ENCODE measurements at regions not wholly inside any gene's neighbourhood (a gene's known extent, or its start where the extent isn't known, plus 50 kb on each side); places are given as distances from the start of the nearest gene placed in this dataset.
"Not testable (repeated sequence)": the region's sequence is repeated elsewhere in the genome, so short reads cannot be mapped to it uniquely, and the experiment has no call there.

DNA sequence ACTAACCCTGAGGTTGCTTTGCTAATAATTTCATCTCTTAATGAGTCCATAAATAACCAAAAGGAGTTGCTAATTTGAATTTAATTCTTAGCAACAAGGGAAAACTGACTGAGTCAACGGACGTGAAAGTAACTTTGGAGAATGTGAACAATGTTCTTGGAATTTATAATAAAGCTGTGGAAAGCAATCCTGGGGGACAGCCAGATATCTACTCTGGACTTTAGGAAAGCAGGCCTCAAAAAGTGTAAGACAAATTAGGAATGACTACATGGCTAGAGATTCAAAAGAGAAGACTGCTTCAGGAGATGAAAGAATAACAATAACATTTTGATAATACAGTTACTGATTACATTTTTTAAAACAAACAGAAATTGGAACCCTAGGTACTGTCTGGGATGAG is 318.4 kb upstream of the COL8A1 start:
- DNase-seq (ENCODE audit: low read depth) = peak; percentile 84

DNA sequence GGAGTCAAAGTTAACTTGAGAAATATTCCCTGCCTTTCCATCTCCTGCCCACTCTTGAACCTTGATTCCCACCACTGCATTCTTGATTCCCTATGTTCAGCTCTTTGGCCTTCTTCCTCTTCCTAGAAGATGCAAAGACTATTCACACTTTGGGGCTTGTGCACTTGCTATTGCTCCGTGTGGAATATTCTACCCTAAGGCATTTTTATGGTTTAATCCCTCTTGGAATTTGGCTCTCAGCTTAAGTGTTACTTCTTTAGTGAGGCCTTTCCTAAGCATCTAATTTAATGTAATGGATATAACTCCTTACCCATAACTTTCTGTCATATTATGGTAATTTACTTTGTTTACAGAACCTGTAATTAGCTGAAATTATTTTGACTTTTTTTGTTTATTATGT is 318.9 kb upstream of the COL8A1 start:
- H3K4me3 ChIP-seq (ENCODE audit: low read depth, low read length) = no peak overlapping the region
- TF ChIP-seq, protein P1, sequence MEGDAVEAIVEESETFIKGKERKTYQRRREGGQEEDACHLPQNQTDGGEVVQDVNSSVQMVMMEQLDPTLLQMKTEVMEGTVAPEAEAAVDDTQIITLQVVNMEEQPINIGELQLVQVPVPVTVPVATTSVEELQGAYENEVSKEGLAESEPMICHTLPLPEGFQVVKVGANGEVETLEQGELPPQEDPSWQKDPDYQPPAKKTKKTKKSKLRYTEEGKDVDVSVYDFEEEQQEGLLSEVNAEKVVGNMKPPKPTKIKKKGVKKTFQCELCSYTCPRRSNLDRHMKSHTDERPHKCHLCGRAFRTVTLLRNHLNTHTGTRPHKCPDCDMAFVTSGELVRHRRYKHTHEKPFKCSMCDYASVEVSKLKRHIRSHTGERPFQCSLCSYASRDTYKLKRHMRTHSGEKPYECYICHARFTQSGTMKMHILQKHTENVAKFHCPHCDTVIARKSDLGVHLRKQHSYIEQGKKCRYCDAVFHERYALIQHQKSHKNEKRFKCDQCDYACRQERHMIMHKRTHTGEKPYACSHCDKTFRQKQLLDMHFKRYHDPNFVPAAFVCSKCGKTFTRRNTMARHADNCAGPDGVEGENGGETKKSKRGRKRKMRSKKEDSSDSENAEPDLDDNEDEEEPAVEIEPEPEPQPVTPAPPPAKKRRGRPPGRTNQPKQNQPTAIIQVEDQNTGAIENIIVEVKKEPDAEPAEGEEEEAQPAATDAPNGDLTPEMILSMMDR (conservative IDR thresholded peaks at IDR 0.05; ENCODE audit: low read depth, low read length) = no peak
- peak; percentile 5 for DNase-seq (ENCODE audit: low read depth)

More for the DNA sequence above, 318.4 kb upstream of the COL8A1 start:
- no peak overlapping the region for H3K4me3 ChIP-seq (ENCODE audit: low read depth, low read length)
- TF ChIP-seq, protein P1 (conservative IDR thresholded peaks at IDR 0.05; ENCODE audit: low read depth, low read length) = no peak

DNA sequence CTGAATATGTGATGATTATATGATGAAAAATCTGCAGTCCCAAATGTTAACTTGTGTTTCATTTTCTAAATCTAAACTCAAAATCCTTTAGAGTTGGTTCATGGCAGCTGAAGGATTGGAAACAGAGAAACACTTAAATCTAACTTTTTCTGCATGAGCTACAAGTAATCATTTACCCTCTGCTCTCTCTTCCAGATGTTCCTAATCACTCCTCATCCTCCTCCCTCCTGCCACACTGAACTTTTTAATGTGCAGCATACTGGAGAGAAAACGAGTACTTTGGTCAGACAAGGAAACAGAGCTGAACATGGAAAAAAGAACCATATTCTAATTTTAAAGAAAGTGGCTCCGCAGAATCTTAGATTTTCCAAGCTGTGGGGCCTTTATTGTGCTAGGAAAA is 321.2 kb upstream of the COL8A1 start:
- TF ChIP-seq, protein P1 (conservative IDR thresholded peaks at IDR 0.05; ENCODE audit: low read depth, low read length) = no peak
- H3K4me3 ChIP-seq (ENCODE audit: low read depth, low read length) = no peak overlapping the region
- no peak for DNase-seq (ENCODE audit: low read depth)

DNA sequence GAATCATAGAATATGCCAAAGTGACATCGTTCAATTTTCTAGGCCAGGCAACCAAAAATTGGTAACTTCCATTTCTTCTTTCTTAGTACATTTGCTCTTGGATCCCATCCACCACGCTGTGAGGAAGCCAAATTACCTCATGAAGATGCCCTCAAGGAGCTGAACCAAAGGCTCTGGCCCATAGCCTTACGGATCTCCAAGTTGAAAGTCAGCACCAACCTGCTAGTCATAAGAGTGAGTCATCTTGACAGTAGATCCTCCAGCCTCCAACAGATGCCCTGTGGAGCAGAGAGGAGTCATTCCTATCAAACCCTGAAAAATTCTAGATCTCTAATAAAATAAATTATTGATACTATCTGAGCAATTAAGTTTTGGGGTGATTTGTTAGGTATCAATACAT is 322.5 kb upstream of the COL8A1 start:
- TF ChIP-seq, protein P1 (conservative IDR thresholded peaks at IDR 0.05; ENCODE audit: low read depth, low read length) = no peak
- peak; percentile 22 for DNase-seq (ENCODE audit: low read depth)
- no peak overlapping the region for H3K4me3 ChIP-seq (ENCODE audit: low read depth, low read length)

DNA sequence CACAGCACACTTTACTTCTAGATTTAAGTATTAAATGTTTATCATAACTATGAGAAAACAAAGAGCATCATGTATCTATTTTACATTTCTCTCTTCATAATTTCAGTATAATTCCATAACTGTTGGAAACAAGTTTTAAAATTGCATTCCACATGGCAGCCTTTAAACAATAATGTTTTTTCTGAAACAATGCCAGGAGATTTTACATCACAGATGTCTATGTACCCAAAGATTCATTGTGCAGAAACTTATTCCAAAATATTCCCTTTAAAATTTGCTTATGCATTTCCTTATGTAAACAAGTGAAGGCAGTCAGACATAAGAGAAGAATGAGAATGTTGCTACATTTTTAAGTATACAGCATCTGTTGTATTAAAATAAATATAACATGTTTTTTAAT is 324.9 kb upstream of the COL8A1 start:
- H3K4me3 ChIP-seq (ENCODE audit: low read depth, low read length) = no peak overlapping the region
- TF ChIP-seq, protein P1 (conservative IDR thresholded peaks at IDR 0.05; ENCODE audit: low read depth, low read length) = no peak
- DNase-seq (ENCODE audit: low read depth) = peak; percentile 67

DNA sequence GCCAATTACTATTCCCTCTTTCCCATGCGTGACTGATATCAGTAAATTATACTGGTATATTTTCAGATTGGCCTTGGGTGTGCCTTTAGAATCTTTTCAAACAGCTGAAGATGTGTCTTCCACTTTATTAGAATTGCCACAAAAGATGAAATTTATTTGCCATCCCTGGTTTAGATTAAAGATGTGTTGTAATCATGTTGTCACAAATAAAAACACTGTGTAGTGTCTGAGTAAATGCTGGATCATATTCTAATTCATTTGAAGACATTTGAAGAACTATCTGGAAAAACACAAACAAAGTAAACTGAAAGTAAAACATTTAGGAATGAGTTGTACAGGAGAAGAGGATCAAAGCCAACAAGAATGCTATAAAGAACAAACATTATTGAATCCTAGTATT is 339.7 kb upstream of the COL8A1 start:
- no peak for DNase-seq (ENCODE audit: low read depth)
- TF ChIP-seq, protein P1 (conservative IDR thresholded peaks at IDR 0.05; ENCODE audit: low read depth, low read length) = no peak
- H3K4me3 ChIP-seq (ENCODE audit: low read depth, low read length) = no peak overlapping the region

DNA sequence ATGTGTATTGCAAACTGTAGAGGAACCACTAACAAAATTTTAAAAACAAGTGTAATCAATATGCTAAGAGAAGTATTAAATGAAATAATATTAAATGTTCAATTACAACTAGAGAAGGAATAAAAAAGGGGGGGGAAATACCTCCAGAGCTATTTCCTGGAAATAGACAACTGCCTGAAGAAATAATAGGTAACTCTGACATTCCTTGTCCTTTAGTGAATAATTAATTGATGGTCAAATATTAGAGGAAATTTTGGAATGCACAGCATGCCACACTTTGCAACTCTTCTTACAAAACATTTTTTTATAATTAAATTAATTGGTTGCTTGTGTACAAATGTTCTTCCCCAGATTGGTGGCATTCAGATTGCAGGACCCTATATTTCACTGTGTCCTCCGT is 342.6 kb upstream of the COL8A1 start:
- H3K4me3 ChIP-seq (ENCODE audit: low read depth, low read length) = no peak overlapping the region
- TF ChIP-seq, protein P1 (conservative IDR thresholded peaks at IDR 0.05; ENCODE audit: low read depth, low read length) = no peak
- no peak for DNase-seq (ENCODE audit: low read depth)

DNA sequence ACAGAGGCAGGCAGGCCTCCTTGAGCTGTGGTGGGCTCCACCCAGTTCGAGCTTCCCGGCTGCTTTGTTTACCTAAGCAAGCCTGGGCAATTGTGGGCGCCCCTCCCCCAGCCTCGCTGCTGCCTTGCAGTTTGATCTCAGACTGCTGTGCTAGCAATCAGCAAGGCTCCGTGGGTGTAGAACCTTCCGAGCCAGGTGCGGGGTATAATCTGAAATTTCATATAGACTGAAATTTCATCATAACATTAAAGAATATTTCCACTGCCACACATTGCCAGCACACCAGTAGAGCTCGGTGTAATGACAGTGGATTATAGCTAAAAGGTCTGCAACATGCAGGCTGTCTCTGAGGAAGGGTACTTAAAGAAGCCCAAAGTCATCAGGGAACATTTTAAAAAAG is 344.3 kb upstream of the COL8A1 start:
- not testable (repeated sequence) for H3K4me3 ChIP-seq (ENCODE audit: low read depth, low read length); DNase-seq (ENCODE audit: low read depth)

Measured in choroid plexus epithelial cell (primary cell).